OCI-LY3 (cell line): ENCODE measurements at regions not wholly inside any gene's neighbourhood (a gene's known extent, or its start where the extent isn't known, plus 50 kb on each side); places are given as distances from the start of the nearest gene placed in this dataset.

ENCODE experiments used
- H2AFZ ChIP-seq: fragments of 200-600, 300-600 bp; shearing (Covaris generic); 2 replicates; pipeline ENCODE4 v1.6.0; 2014; ENCODE audit warnings: antibody characterized with exemption, low read depth, low read length
- H3K27ac ChIP-seq: fragments of 200-600, 300-600 bp; sonication (generic); 2 replicates; pipeline ENCODE4 v1.5.1; 2014; ENCODE audit warnings: mild to moderate bottlenecking, low read length, moderate library complexity, mixed read lengths
- H3K27me3 ChIP-seq: fragments of 200-600, 300-600 bp; sonication (generic); 2 replicates; pipeline ENCODE4 v1.6.1; 2014; ENCODE audit warnings: low read depth, low read length, mixed read lengths
- H3K36me3 ChIP-seq: fragments of 200-600, 300-600 bp; sonication (generic); replicated peaks from 2 replicates; pipeline ENCODE3; 2014; ENCODE audit warnings: low read depth, low read length, mixed read lengths
- H3K4me1 ChIP-seq: fragments of 300-600, 200-600 bp; sonication (generic); 2 replicates; pipeline ENCODE4 v1.6.1; 2014; ENCODE audit warnings: low read length, mixed read lengths
- H3K4me2 ChIP-seq: fragments of 200-600, 300-600 bp; sonication (generic); 2 replicates; pipeline ENCODE4 v1.6.1; 2014; ENCODE audit warnings: low read length, mixed read lengths
- H3K4me3 ChIP-seq: fragments of 300-600, 200-600 bp; sonication (generic); 2 replicates; pipeline ENCODE4 v1.5.1; 2014; ENCODE audit warnings: antibody characterized with exemption, mild to moderate bottlenecking, low read length, moderate library complexity
- H3K79me2 ChIP-seq: fragments of 300-600, 200-600 bp; shearing (Covaris generic); 2 replicates; pipeline ENCODE4 v1.6.1; 2014; ENCODE audit warnings: mild to moderate bottlenecking, low read length, mixed read lengths
- H3K9ac ChIP-seq: fragments of 300-600, 200-600 bp; shearing (Covaris generic); 2 replicates; pipeline ENCODE4 v1.6.0; 2014; ENCODE audit warnings: mild to moderate bottlenecking, low read length, moderate library complexity
- H3K9me3 ChIP-seq: fragments of 200-600, 300-600 bp; shearing (Covaris generic); 2 replicates; pipeline ENCODE4 v1.6.1; 2014; ENCODE audit warnings: low read length, mixed read lengths; ENCODE audit not compliant: insufficient read depth
- H4K20me1 ChIP-seq: fragments of 200-600, 300-600 bp; sonication (generic); 2 replicates; pipeline ENCODE4 v1.6.1; 2016; ENCODE audit warnings: low read length, mixed read lengths; ENCODE audit not compliant: insufficient read depth
- EZH2phosphoT487 ChIP-seq: fragments of 200-600 bp; shearing (Covaris generic); IDR thresholded peaks from 2 replicates; pipeline ENCODE4 v1.6.1; 2018; ENCODE audit warnings: antibody characterized with exemption, mixed run types, low read depth
- TF ChIP-seq, protein P1 (sequence below): fragments of 200-600, 300-600 bp; sonication (generic); IDR thresholded peaks from 2 replicates; pipeline ENCODE4 v1.5.1; 2014; ENCODE audit warnings: antibody characterized with exemption, low read length, low read depth

DNA sequence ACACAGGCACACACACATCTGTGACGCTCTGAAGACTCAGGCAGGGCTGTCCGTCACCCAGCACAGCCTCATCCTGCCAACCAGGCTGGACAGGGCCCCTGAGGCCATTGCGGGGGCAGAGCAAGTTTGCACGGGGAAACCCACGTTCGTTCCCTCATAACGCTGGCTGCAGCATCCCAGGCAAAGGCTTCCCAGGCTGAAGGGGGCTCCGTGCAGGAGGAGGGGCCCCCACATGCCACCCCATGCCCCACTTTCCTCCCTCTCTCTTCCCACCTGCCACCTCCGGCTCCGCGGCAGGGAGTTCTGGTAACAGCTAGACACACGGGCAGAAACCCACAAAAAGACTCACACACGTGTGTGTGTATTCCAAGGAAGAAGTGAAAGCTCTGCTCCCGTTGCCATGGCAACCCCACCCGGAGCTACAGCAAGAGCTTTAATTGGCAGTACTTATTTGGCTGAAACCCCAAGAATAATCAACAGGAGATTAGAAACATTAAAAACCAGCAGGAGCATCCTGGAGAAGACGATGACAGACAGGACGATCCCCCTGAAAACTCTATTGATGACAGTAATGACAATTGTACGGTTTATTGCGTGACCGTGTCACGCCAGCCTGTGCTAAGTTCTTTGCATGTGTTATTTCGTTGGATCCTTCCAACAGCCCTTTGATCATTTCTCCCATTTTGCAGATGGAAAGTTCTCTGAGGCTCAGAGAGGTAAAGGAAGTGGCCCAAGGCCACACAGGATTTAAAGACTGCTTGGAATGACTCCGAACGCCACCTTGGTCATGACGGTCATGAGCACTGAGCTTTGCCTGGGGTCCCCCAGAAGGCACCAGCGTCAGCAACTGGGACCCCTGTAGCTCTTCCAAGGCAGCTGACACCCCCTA, 247.1 kb downstream of the NPHP4 start:
- no peaks in the 10 kb centered on the region for H4K20me1 ChIP-seq
- H3K79me2 ChIP-seq, result no peaks in the 10 kb centered on the region
- no peaks in the 10 kb centered on the region for H3K4me1 ChIP-seq
- no peak overlapping the region for H3K4me3 ChIP-seq
- no peaks in the 10 kb centered on the region for H3K9me3 ChIP-seq
- no peak for TF ChIP-seq EZH2phosphoT487
- TF ChIP-seq, protein P1, sequence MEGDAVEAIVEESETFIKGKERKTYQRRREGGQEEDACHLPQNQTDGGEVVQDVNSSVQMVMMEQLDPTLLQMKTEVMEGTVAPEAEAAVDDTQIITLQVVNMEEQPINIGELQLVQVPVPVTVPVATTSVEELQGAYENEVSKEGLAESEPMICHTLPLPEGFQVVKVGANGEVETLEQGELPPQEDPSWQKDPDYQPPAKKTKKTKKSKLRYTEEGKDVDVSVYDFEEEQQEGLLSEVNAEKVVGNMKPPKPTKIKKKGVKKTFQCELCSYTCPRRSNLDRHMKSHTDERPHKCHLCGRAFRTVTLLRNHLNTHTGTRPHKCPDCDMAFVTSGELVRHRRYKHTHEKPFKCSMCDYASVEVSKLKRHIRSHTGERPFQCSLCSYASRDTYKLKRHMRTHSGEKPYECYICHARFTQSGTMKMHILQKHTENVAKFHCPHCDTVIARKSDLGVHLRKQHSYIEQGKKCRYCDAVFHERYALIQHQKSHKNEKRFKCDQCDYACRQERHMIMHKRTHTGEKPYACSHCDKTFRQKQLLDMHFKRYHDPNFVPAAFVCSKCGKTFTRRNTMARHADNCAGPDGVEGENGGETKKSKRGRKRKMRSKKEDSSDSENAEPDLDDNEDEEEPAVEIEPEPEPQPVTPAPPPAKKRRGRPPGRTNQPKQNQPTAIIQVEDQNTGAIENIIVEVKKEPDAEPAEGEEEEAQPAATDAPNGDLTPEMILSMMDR, result no peak
- no peaks in the 10 kb centered on the region for H3K27me3 ChIP-seq
- no peak overlapping the region for H3K27ac ChIP-seq
- no peak overlapping the region for H3K4me2 ChIP-seq
- H3K9ac ChIP-seq, result no peak overlapping the region
- H3K36me3 ChIP-seq, result no peaks in the 10 kb centered on the region
- H2AFZ ChIP-seq, result no peak overlapping the region

DNA sequence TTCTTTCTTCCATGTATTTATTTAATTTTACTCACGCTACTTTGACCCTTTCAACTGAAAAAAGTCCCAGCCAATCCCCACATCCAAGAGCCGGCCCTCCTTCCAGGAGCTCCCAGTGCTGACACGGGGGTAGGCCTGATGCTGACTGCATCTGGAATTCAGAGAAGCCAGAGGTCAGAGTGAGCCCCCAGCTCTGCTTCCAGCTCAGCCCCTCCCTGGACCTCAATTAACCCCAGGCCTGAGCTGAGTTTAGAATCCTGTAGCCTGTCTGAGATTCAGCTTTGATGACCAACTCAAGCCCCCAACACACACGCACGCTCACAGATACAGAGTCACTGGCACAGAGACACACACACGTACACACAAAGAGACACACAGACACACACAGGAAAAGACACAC, 247.9 kb downstream of the NPHP4 start:
- TF ChIP-seq EZH2phosphoT487, result no peak
- H4K20me1 ChIP-seq, result no peaks in the 10 kb centered on the region
- no peaks in the 10 kb centered on the region for H3K27me3 ChIP-seq
- no peaks in the 10 kb centered on the region for H3K79me2 ChIP-seq
- H3K27ac ChIP-seq, result no peak overlapping the region
- H3K36me3 ChIP-seq, result no peaks in the 10 kb centered on the region
- H3K9ac ChIP-seq, result no peak overlapping the region
- H3K4me3 ChIP-seq, result no peak overlapping the region
- H2AFZ ChIP-seq, result no peak overlapping the region
- no peak overlapping the region for H3K4me2 ChIP-seq
- no peaks in the 10 kb centered on the region for H3K9me3 ChIP-seq
- H3K4me1 ChIP-seq, result no peaks in the 10 kb centered on the region

DNA sequence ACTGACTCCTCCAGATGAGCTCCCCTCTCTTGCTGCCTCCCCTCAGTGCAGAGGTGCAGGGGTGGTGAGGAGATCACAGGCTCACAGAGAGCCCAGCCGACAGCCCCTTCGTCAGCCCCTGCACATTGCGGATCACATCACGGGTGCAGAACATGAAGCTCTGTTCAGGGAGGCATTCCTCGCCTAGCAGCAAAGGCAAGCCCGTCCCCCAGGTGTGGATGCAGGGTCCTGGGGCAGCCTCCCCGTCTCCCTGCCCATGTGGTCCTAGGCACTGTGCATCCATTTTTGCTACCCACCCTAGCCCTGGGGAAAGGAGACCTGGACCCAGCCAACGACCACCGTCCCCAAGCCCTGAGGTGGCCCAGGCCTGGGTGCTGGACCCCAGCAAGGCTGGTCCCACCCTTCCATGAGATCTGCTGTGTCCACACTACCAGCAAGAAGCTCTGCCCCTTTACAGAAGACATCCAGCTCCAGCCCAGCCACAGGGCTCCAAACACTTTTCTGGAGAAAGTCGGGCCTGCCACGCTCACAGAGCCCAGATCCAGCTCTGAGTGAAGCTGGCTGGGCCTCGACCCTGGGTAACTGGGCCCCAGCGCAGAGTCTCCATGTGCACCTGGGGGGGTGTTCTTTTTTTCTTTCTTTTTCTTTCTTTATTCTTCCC, 248.7 kb downstream of the NPHP4 start:
- Histone ChIP-seq H3K36me3 (no peaks in the 10 kb centered on the region), H4K20me1 (no peaks in the 10 kb centered on the region), H3K9me3 (no peaks in the 10 kb centered on the region), H2AFZ (no peak overlapping the region), H3K4me1 (no peaks in the 10 kb centered on the region), H3K4me3 (no peak overlapping the region), H3K9ac (no peak overlapping the region), H3K27ac (no peak overlapping the region), H3K4me2 (no peak overlapping the region), H3K79me2 (no peaks in the 10 kb centered on the region), H3K27me3 (no peaks in the 10 kb centered on the region)
- TF ChIP-seq EZH2phosphoT487, result no peak
- TF ChIP-seq, protein P1, result no peak

DNA sequence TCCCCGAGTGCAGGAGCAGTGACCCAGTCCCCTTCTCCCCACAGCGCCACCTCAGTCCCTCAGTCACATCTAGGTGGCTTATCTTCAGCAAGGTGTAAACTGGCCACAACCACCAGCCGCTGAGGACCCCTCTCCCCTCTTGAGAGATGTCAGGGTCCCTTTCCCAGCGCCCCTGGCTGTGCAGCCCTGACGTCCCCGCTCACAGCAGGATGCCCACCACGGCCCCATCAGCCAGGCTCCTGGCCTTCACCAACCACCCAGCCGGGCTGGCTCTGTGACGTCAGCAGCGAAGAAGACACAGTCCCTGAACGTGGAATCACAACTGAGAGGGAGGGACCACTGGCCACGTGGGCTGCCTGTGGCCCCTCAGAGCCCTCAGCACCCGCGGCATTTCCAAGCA, 249.4 kb downstream of the NPHP4 start:
- H3K27me3 ChIP-seq, result no peaks in the 10 kb centered on the region
- no peaks in the 10 kb centered on the region for H3K9me3 ChIP-seq
- no peaks in the 10 kb centered on the region for H3K36me3 ChIP-seq
- H3K4me1 ChIP-seq, result no peaks in the 10 kb centered on the region
- no peak overlapping the region for H3K9ac ChIP-seq
- no peak overlapping the region for H3K4me3 ChIP-seq
- no peaks in the 10 kb centered on the region for H3K79me2 ChIP-seq
- no peak for TF ChIP-seq EZH2phosphoT487
- TF ChIP-seq, protein P1, result no peak
- no peak overlapping the region for H3K27ac ChIP-seq
- H2AFZ ChIP-seq, result no peak overlapping the region
- H4K20me1 ChIP-seq, result no peaks in the 10 kb centered on the region
- no peak overlapping the region for H3K4me2 ChIP-seq
